K562 (cell line): ENCODE measurements at regions not wholly inside any gene's neighbourhood (a gene's known extent, or its start where the extent isn't known, plus 50 kb on each side); places are given as distances from the start of the nearest gene placed in this dataset.

ENCODE experiments used
- ATAC-seq: fragments of 200-7000 bp; cut with Tn5 transposase; 3 replicates; pipeline ENCODE4 v1.9.1; 2020; ENCODE audit warnings: moderate library complexity
- BruUV-seq: library from RNA; stranded (reverse); fragments of 400-500 nt; replicated peaks from 2 replicates; lab custom pipeline; 2021; lab: Mats Ljungman, UMichigan
- CTCF ChIA-PET: fragments of 300-600 bp; formaldehyde crosslinking; extraction: SDS; loops from one replicate; lab custom pipeline; 2021; ENCODE audit warnings: low intra/inter-chr PET ratio; lab: Yijun Ruan, JAX
- POLR2A ChIA-PET: fragments of 300-600, 350-650 bp; sonication (Branson Sonifier 250); formaldehyde crosslinking; extraction: SDS; loops from one replicate; lab custom pipeline; 2021; ENCODE audit warnings: antibody characterized with exemption, inconsistent platforms; lab: Yijun Ruan, JAX
- DNase-seq, 4 experiments: peaks; one replicate each; pipeline versions ENCODE4 v3.0.0 to v3.0.0-alpha.2; 2011 to 2018; ENCODE audit warnings: low spot score in 3 of 4, mixed read lengths in 3 of 4; ENCODE audit errors: extremely low read depth in 1 of 4
- FAIRE-seq: peaks from 2 replicates; lab custom pipeline; 2011; peaks lifted over from hg19 to GRCh38; lab: Jason Lieb, UNC
- H2AFZ ChIP-seq: 2 replicates; pipeline ENCODE4 v1.6.0; 2011; ENCODE audit warnings: low read depth, low read length, control low read depth, inconsistent platforms
- H3K27ac ChIP-seq: fragments of 200-600 bp; 3 replicates; pipeline ENCODE4 v1.8.0; 2011; ENCODE audit warnings: low read depth, mild to moderate bottlenecking, control low read depth, inconsistent platforms, low read length, moderate library complexity, mixed read lengths; ENCODE audit errors: extremely low read depth
- H3K27me3 ChIP-seq, 2 experiments: fragments of 300-600 bp in 1 of 2; 2 replicates in 1 of 2; 3 replicates in 1 of 2; pipeline versions ENCODE4 v1.6.0 to v1.8.0; 2011; ENCODE audit warnings: inconsistent platforms in 2 of 2, low read length in 2 of 2, mild to moderate bottlenecking in 1 of 2, mixed read lengths in 1 of 2, moderate library complexity in 1 of 2; ENCODE audit not compliant: control insufficient read depth in 2 of 2, insufficient read depth in 2 of 2
- H3K36me3 ChIP-seq: fragments of 300-600 bp; 3 replicates; pipeline ENCODE4 v1.8.0; 2011; ENCODE audit warnings: mild to moderate bottlenecking, low read length, inconsistent platforms; ENCODE audit not compliant: control insufficient read depth, insufficient read depth
- H3K4me1 ChIP-seq, 2 experiments: fragments of 200-600 bp in 1 of 2; replicated peaks in 1 of 2; 2 replicates in 1 of 2; 3 replicates in 1 of 2; pipeline versions ENCODE4 v1.5.1 to v1.8.0; 2011; ENCODE audit warnings: inconsistent platforms in 2 of 2, low read length in 2 of 2, mild to moderate bottlenecking in 1 of 2, mixed read lengths in 1 of 2, moderate library complexity in 1 of 2; ENCODE audit not compliant: control insufficient read depth in 2 of 2, insufficient read depth in 2 of 2
- H3K4me2 ChIP-seq: 2 replicates; pipeline ENCODE4 v1.6.1; 2011; ENCODE audit warnings: low read length, control low read depth, inconsistent platforms, mixed read lengths; ENCODE audit not compliant: insufficient read depth
- H3K4me3 ChIP-seq: fragments of 200-600 bp; sonication (generic), shearing (Covaris generic); 2 replicates; pipeline ENCODE4 v1.5.1; 2016; ENCODE audit warnings: control low read depth, inconsistent platforms
- H3K79me2 ChIP-seq: fragments of 200-600 bp; 3 replicates; pipeline ENCODE4 v1.8.0; 2011; ENCODE audit warnings: low read length, inconsistent platforms; ENCODE audit not compliant: control insufficient read depth, insufficient read depth
- H3K9ac ChIP-seq, 2 experiments: 2 replicates each; pipeline versions ENCODE4 v1.6.0 to v1.6.1; 2011; ENCODE audit warnings: low read depth in 2 of 2, low read length in 2 of 2, control low read depth in 1 of 2, inconsistent platforms in 1 of 2, mild to moderate bottlenecking in 1 of 2, mixed read lengths in 1 of 2; ENCODE audit not compliant: insufficient read depth in 1 of 2
- H3K9me1 ChIP-seq: one replicate; pipeline ENCODE4 v1.6.0; 2011; ENCODE audit warnings: inconsistent platforms, mild to moderate bottlenecking, low read length, moderate library complexity; ENCODE audit not compliant: control insufficient read depth, insufficient read depth
- H3K9me3 ChIP-seq: replicated peaks from 2 replicates; pipeline ENCODE4 v1.5.1; 2011; ENCODE audit warnings: low read depth, low read length, inconsistent platforms; ENCODE audit not compliant: control insufficient read depth, insufficient read depth
- H4K20me1 ChIP-seq: replicated peaks from 2 replicates; pipeline ENCODE4 v1.6.1; 2011; ENCODE audit warnings: low read length, inconsistent platforms, mixed read lengths; ENCODE audit not compliant: control insufficient read depth, insufficient read depth
- BHLHE40 ChIP-seq: IDR thresholded peaks from 2 replicates; pipeline ENCODE4 v1.6.1; 2011; ENCODE audit warnings: low read length, improper control_type of control experiment
- DIDO1 ChIP-seq: fragments of 450-650 bp; IDR thresholded peaks from 2 replicates; pipeline ENCODE4 v1.6.1; 2016; ENCODE audit warnings: low read depth, missing biosample characterization, missing genetic modification characterization
- RBBP5 ChIP-seq: fragments of 200-600 bp; sonication (generic); IDR thresholded peaks from 2 replicates; pipeline ENCODE4 v1.6.1; 2012; ENCODE audit warnings: borderline replicate concordance, mild to moderate bottlenecking, low read length, control low read depth, inconsistent platforms; ENCODE audit not compliant: insufficient read depth, poor library complexity, severe bottlenecking
- REST ChIP-seq, 2 experiments: fragments of 450-650 bp; formaldehyde crosslinking in 1 of 2; IDR thresholded peaks; 2 replicates each; pipeline versions ENCODE4 v1.4.0 to v1.6.1; 2014 to 2020; ENCODE audit warnings: mild to moderate bottlenecking in 2 of 2, borderline replicate concordance in 1 of 2, low read depth in 1 of 2
- WGBS: fragments of 100-300 bp; shearing (Covaris generic); methylation state at CpG from one replicate; pipeline ENCODE4 v1.1.6; 2016; ENCODE audit warnings: low coverage, mixed read lengths; ENCODE audit not compliant: insufficient coverage; ENCODE audit errors: missing lambda C conversion rate; 5-methylcytosine and 5-hydroxymethylcytosine counted together
- in situ Hi-C: fragments of 300-500 bp; cut with MboI; formaldehyde crosslinking; loops from 4 replicates; pipeline ENCODE4 v1.15.0; 2018; ENCODE audit warnings: inconsistent platforms, mixed read lengths
- intact Hi-C: fragments of 100-400 bp; cut with micrococcal nuclease; formaldehyde crosslinking; loops from 2 replicates; pipeline ENCODE4 v1.14.2; 2022
- TF ChIP-seq, protein P1 (sequence below): fragments of 250-450 bp; sonication (Bioruptor Pico); IDR thresholded peaks from 2 replicates; pipeline ENCODE4 v1.8.0; 2021; ENCODE audit warnings: mild to moderate bottlenecking, moderate library complexity
- TF ChIP-seq, protein P2 (sequence below): IDR thresholded peaks from 2 replicates; pipeline ENCODE4 v1.6.1; 2014; ENCODE audit warnings: antibody characterized with exemption

DNA sequence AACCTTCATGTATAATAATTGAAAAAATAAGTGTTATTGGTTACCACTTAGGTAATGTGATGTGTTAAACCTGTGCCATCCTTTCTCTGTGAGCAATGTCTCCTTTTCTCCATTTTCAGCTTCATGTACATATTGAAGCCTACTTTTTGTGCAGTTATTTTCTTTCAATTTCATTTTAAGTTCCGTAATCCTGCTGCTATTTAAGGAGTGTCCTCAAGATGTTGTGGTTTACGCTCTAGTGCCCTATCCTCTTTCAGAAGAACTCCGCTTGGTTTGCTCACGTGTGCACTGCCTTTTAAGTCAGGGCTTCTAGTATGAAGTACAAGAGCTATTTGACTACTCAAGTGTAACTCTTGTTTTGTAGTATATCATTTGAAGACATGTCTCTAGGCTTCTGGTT lies 2253.2 kb upstream of the TENM3 start:
- 4% methylated on average over 4 of the region's 4 CpGs for WGBS
- Histone ChIP-seq H3K79me2 (no peaks in the 10 kb centered on the region), H3K27ac (no peak overlapping the region), H3K4me1 (no peaks in the 10 kb centered on the region), H4K20me1 (no peaks in the 10 kb centered on the region), H3K27me3 (no peaks in the 10 kb centered on the region), H3K36me3 (no peaks in the 10 kb centered on the region), H3K9me1 (no peaks in the 10 kb centered on the region), H3K9me3 (no peaks in the 10 kb centered on the region), H3K4me2 (no peak overlapping the region), H2AFZ (no peak overlapping the region), H3K4me3 (no peak overlapping the region), H3K9ac (no peak overlapping the region)
- no peak for ATAC-seq
- no peak for FAIRE-seq
- in situ Hi-C loops (no loop called here), intact Hi-C loops (no loop called here)
- DNase-seq: no peak
- CTCF ChIA-PET: no interaction called here
- no TSS peak for BruUV-seq
- POLR2A ChIA-PET: no interaction called here
- TF ChIP-seq DIDO1 (tag) (no peak), RBBP5 (no peak), BHLHE40 (no peak), REST (IDR thresholded peaks at IDR 0.05; ENCODE audit: borderline replicate concordance) (no peak), REST (CRISPR knock-in tag; IDR thresholded peaks at IDR 0.05; ENCODE audit: low read depth) (no peak)
- TF ChIP-seq, protein P1, sequence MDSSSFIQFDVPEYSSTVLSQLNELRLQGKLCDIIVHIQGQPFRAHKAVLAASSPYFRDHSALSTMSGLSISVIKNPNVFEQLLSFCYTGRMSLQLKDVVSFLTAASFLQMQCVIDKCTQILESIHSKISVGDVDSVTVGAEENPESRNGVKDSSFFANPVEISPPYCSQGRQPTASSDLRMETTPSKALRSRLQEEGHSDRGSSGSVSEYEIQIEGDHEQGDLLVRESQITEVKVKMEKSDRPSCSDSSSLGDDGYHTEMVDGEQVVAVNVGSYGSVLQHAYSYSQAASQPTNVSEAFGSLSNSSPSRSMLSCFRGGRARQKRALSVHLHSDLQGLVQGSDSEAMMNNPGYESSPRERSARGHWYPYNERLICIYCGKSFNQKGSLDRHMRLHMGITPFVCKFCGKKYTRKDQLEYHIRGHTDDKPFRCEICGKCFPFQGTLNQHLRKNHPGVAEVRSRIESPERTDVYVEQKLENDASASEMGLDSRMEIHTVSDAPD (CRISPR knock-in tag): no peak
- TF ChIP-seq, protein P2, sequence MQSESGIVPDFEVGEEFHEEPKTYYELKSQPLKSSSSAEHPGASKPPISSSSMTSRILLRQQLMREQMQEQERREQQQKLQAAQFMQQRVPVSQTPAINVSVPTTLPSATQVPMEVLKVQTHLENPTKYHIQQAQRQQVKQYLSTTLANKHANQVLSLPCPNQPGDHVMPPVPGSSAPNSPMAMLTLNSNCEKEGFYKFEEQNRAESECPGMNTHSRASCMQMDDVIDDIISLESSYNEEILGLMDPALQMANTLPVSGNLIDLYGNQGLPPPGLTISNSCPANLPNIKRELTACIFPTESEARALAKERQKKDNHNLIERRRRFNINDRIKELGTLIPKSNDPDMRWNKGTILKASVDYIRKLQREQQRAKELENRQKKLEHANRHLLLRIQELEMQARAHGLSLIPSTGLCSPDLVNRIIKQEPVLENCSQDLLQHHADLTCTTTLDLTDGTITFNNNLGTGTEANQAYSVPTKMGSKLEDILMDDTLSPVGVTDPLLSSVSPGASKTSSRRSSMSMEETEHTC: no peak
